Ascending aorta (tissue), 2 donors: ENCODE measurements at regions not wholly inside any gene's neighbourhood (a gene's known extent, or its start where the extent isn't known, plus 50 kb on each side); places are given as distances from the start of the nearest gene placed in this dataset.
"Not testable (repeated sequence)": the region's sequence is repeated elsewhere in the genome, so short reads cannot be mapped to it uniquely, and the experiment has no call there.

Experiments
- DNase-seq, 2 donors: peaks; one replicate each; pipeline ENCODE4 v3.0.0-alpha.2; 2019; ENCODE audit warnings: low spot score in 2 of 2
- H3K27ac ChIP-seq, 2 donors: fragments of 200-600 bp; sonication (generic); one replicate each; pipeline ENCODE4 v1.5.1; 2016 to 2017; ENCODE audit warnings: mild to moderate bottlenecking in 1 of 2
- H3K27me3 ChIP-seq: fragments of 200-600 bp; sonication (generic); one replicate; pipeline ENCODE4 v1.5.1; 2017
- H3K36me3 ChIP-seq, 2 donors: fragments of 200-600 bp; sonication (generic); one replicate each; pipeline ENCODE4 v1.5.1; 2016
- H3K4me1 ChIP-seq, 2 donors: fragments of 200-600 bp; sonication (generic); one replicate each; pipeline ENCODE4 v1.5.1; 2016 to 2017; ENCODE audit warnings: mild to moderate bottlenecking in 1 of 2
- H3K4me3 ChIP-seq, 2 donors: fragments of 200-600 bp; sonication (generic); one replicate each; pipeline ENCODE4 v1.5.1; 2016 to 2017; ENCODE audit warnings: mild to moderate bottlenecking in 1 of 2
- H3K9me3 ChIP-seq, 2 donors: fragments of 200-600 bp; sonication (generic); one replicate each; pipeline ENCODE4 v1.5.1; 2016
- intact Hi-C: fragments of 100-400 bp; cut with DNase I; formaldehyde crosslinking; loops from one replicate; pipeline ENCODE4 v1.15.1; 2023
- TF ChIP-seq, protein P1 (sequence below), 3 experiments: fragments of 200-600 bp in 2 of 3; fragments of 450-650 bp in 1 of 3; sonication (generic) in 2 of 3; IDR thresholded peaks; one replicate each; pipeline ENCODE4 v1.5.1; 2016 to 2019; ENCODE audit warnings: antibody characterized with exemption in 3 of 3, mild to moderate bottlenecking in 1 of 3, moderate library complexity in 1 of 3

DNA sequence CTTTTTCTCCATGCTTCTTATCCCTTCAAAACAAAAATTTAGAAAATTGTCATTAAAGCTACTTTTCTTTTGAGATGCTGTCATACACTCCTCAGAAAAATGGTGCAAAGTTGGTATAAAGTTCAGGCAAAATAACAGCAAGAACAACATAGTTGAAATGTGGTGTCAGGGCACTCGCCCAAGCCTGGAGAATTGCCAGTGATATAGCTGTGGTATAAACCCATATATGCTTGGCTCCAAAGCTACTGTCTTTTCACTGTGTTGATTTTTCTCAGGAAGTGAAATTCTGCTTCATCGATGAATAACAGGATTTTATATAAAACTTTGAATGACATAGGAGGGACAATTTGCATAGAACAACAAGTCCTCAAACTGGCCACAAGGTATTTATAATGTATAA lies 2532.9 kb downstream of the PCDH9 start:
- no peak overlapping the region for H3K4me3 ChIP-seq
- no peaks in the 10 kb centered on the region for H3K27me3 ChIP-seq
- no peak overlapping the region for H3K27ac ChIP-seq
- no peak for DNase-seq
- no peaks in the 10 kb centered on the region for H3K9me3 ChIP-seq
- TF ChIP-seq, protein P1, sequence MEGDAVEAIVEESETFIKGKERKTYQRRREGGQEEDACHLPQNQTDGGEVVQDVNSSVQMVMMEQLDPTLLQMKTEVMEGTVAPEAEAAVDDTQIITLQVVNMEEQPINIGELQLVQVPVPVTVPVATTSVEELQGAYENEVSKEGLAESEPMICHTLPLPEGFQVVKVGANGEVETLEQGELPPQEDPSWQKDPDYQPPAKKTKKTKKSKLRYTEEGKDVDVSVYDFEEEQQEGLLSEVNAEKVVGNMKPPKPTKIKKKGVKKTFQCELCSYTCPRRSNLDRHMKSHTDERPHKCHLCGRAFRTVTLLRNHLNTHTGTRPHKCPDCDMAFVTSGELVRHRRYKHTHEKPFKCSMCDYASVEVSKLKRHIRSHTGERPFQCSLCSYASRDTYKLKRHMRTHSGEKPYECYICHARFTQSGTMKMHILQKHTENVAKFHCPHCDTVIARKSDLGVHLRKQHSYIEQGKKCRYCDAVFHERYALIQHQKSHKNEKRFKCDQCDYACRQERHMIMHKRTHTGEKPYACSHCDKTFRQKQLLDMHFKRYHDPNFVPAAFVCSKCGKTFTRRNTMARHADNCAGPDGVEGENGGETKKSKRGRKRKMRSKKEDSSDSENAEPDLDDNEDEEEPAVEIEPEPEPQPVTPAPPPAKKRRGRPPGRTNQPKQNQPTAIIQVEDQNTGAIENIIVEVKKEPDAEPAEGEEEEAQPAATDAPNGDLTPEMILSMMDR (IDR thresholded peaks at IDR 0.05) = no peak
- H3K4me1 ChIP-seq = no peaks in the 10 kb centered on the region
- intact Hi-C loops = no loop called here
- no peaks in the 10 kb centered on the region for H3K36me3 ChIP-seq

- intact Hi-C loops = no loop called here
Observed at GRCh38 chr13:64688893-64689677, 2541.1 kb downstream of the PCDH9 start.

GRCh38 chr13:64686536-64686935 lies 2543.6 kb downstream of the PCDH9 start:
- H3K4me3 ChIP-seq, H3K36me3 ChIP-seq, H3K9me3 ChIP-seq, H3K27ac ChIP-seq, intact Hi-C loops, H3K4me1 ChIP-seq, DNase-seq, H3K27me3 ChIP-seq: not testable (repeated sequence)

More at GRCh38 chr13:64688893-64689677, 2541.1 kb downstream of the PCDH9 start:
- Histone ChIP-seq H3K36me3 (no peaks in the 10 kb centered on the region), H3K4me3 (no peak overlapping the region), H3K4me1 (no peaks in the 10 kb centered on the region), H3K9me3 (no peaks in the 10 kb centered on the region), H3K27me3 (no peaks in the 10 kb centered on the region), H3K27ac (no peak overlapping the region)
- TF ChIP-seq, protein P1 (IDR thresholded peaks at IDR 0.05) = no peak
- no peak for DNase-seq

GRCh38 chr13:64684685-64685431 lies 2545.3 kb downstream of the PCDH9 start:
- TF ChIP-seq, protein P1 (IDR thresholded peaks at IDR 0.05) = no peak
- DNase-seq = no peak

DNA sequence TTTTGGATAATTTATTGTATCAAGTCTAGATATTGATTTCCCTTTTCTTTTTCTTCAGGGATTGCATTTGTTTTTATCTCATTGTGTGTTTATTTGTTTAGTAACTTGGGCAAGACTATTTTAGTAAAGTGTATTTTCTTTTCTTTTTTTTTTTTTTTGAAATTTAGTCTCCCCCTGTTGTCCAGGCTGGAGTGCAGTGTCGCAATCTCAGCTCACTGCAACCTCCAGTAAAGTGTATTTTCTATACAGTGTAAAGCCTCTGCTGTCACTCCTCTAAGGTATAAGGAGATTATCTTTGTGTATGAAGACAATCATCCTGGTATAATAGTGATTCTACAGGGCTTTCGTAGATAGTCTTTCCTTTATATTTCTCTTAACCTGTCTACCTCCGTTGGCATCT lies 2546.0 kb downstream of the PCDH9 start:
- Histone ChIP-seq H3K9me3 (peaks cover 0 to 4% of the 10 kb centered on the region in 2 donors), H3K36me3 (no peaks in the 10 kb centered on the region), H3K27me3 (no peaks in the 10 kb centered on the region), H3K27ac (no peak overlapping the region), H3K4me1 (no peaks in the 10 kb centered on the region), H3K4me3 (no peak overlapping the region)
- TF ChIP-seq, protein P1 (IDR thresholded peaks at IDR 0.05) = no peak
- intact Hi-C loops = no loop called here
- no peak for DNase-seq

More at GRCh38 chr13:64684685-64685431, 2545.3 kb downstream of the PCDH9 start:
- H3K27ac ChIP-seq = no peak overlapping the region
- H3K36me3 ChIP-seq = no peaks in the 10 kb centered on the region
- H3K27me3 ChIP-seq = no peaks in the 10 kb centered on the region
- intact Hi-C loops = no loop called here
- peaks cover 0 to 4% of the 10 kb centered on the region in 2 donors for H3K9me3 ChIP-seq
- H3K4me1 ChIP-seq = no peaks in the 10 kb centered on the region
- H3K4me3 ChIP-seq = no peak overlapping the region

- no peaks in the 10 kb centered on the region for H3K36me3 ChIP-seq
- H3K4me3 ChIP-seq = no peak overlapping the region
- intact Hi-C loops = no loop called here
- no peak for DNase-seq
- H3K27ac ChIP-seq = no peak overlapping the region
- TF ChIP-seq, protein P1 (IDR thresholded peaks at IDR 0.05) = no peak
- no peaks in the 10 kb centered on the region for H3K27me3 ChIP-seq
- H3K4me1 ChIP-seq = no peaks in the 10 kb centered on the region
- peaks cover 0 to 4% of the 10 kb centered on the region in 2 donors for H3K9me3 ChIP-seq
Observed at GRCh38 chr13:64680739-64681138, 2549.4 kb downstream of the PCDH9 start.
